ENCODE measurements at regions not wholly inside any gene's neighbourhood (a gene's known extent, or its start where the extent isn't known, plus 50 kb on each side); places are given as distances from the start of the nearest gene placed in this dataset.

- Mint-ChIP-seq H3K36me3 (no peaks in the 10 kb centered on the region), H3K27me3 (ENCODE audit: low read depth) (no peaks in the 10 kb centered on the region; the same call in 1 of the 2 replicates), H3K4me1 (peaks cover 14% of the 10 kb centered on the region), H3K4me3 (no peak overlapping the region), H3K27ac (no peak overlapping the region), H3K9me3 (no peaks in the 10 kb centered on the region)
- ATAC-seq = no peak
- TF ChIP-seq EMX1 (CRISPR knock-in tag; IDR thresholded peaks at IDR 0.05) = no peak
- TF ChIP-seq, protein P1, sequence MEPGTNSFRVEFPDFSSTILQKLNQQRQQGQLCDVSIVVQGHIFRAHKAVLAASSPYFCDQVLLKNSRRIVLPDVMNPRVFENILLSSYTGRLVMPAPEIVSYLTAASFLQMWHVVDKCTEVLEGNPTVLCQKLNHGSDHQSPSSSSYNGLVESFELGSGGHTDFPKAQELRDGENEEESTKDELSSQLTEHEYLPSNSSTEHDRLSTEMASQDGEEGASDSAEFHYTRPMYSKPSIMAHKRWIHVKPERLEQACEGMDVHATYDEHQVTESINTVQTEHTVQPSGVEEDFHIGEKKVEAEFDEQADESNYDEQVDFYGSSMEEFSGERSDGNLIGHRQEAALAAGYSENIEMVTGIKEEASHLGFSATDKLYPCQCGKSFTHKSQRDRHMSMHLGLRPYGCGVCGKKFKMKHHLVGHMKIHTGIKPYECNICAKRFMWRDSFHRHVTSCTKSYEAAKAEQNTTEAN (CRISPR knock-in tag; IDR thresholded peaks at IDR 0.05) = no peak
- no peak for TF ChIP-seq ETV6 (CRISPR knock-in tag; IDR thresholded peaks at IDR 0.05)
- TF ChIP-seq MLX (CRISPR knock-in tag; IDR thresholded peaks at IDR 0.05) = no peak
- TF ChIP-seq NFE2L1 (CRISPR knock-in tag; IDR thresholded peaks at IDR 0.05) = no peak
- TF ChIP-seq ZNF532 (CRISPR knock-in tag; IDR thresholded peaks at IDR 0.05; ENCODE audit: borderline replicate concordance) = no peak
- no peak for TF ChIP-seq ATF1 (CRISPR knock-in tag; IDR thresholded peaks at IDR 0.05)
- no peak for TF ChIP-seq GRHL2 (CRISPR knock-in tag; IDR thresholded peaks at IDR 0.05; ENCODE audit: insufficient replicate concordance, severe bottlenecking)
- POLR2A ChIA-PET = no interaction called here
- DNase-seq (ENCODE audit: low spot score) = no peak
- CTCF ChIA-PET = no interaction called here
Measured at GRCh38 chr15:99452010-99452409, 113.8 kb upstream of the MEF2A start.

DNA sequence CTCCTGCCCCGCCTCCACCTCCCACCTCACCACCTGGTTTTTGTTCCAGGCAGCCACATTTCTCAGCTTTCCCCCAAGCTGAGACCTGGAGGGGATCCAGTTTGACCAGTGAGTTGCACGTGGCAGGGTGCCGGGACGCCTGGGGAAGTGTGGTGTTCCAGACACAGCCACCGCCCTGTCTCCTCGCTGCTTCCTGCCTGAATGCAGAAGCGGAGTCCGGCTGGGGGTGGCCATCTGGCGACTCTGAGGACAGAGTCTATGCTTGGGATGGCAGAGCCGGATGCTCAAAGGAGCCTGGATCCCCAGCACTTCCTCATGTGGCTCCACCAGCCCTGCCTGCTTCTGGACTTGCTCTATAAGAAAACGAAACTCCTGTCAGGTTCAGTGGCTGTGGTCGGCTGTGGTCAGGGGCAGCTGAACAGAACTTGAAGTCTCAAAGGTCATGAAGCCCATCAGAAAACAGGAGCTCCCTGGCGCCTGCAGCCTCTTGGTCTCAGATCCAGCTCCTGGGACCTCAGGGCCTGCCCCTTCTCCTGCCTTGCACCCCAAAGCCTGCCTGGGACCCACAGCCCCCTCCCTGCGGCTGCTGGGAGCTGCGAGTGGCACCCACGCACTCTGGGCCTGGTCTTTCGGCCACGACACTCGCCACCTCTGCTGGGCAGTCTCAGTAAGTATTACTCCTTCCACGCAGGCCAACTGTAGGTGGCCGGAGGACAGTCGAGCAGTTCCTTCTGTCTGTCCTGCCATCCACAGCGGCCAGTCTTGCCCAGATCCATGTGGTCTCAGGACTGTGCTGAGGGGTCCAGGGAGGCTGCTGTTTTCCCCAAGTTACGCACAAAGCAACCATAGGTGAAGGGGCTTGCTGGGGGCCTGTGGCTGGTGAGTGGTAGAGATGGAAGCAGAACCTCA, 112.8 kb upstream of the MEF2A start:
- Mint-ChIP-seq H3K27me3 (ENCODE audit: low read depth) (no peaks in the 10 kb centered on the region), H3K27ac (no peak overlapping the region), H3K4me1 (peaks cover 10% of the 10 kb centered on the region), H3K36me3 (no peaks in the 10 kb centered on the region), H3K9me3 (no peaks in the 10 kb centered on the region), H3K4me3 (no peak overlapping the region)
- TF ChIP-seq MAX (CRISPR knock-in tag; IDR thresholded peaks at IDR 0.05) = no peak
- TF ChIP-seq SMAD3 (CRISPR knock-in tag; IDR thresholded peaks at IDR 0.05; ENCODE audit: borderline replicate concordance) = no peak
- ATAC-seq = no peak
- no peak for DNase-seq (ENCODE audit: low spot score)
- CTCF ChIA-PET = no interaction called here
- POLR2A ChIA-PET = no interaction called here

GRCh38 chr15:99453637-99454030, 112.2 kb upstream of the MEF2A start:
- no peak for TF ChIP-seq GRHL2 (CRISPR knock-in tag; IDR thresholded peaks at IDR 0.05; ENCODE audit: insufficient replicate concordance, severe bottlenecking)
- no peak for TF ChIP-seq MAX (CRISPR knock-in tag; IDR thresholded peaks at IDR 0.05)
- no peak for TF ChIP-seq KAT7 (CRISPR knock-in tag; IDR thresholded peaks at IDR 0.05; ENCODE audit: borderline replicate concordance)
- TF ChIP-seq IRF2 (CRISPR knock-in tag; IDR thresholded peaks at IDR 0.05; ENCODE audit: borderline replicate concordance, low read depth) = no peak
- TF ChIP-seq GTF2I (CRISPR knock-in tag; conservative IDR thresholded peaks at IDR 0.05) = no peak
- no peak for TF ChIP-seq FOXJ3 (CRISPR knock-in tag; IDR thresholded peaks at IDR 0.05; ENCODE audit: borderline replicate concordance)
- TF ChIP-seq ERG (CRISPR knock-in tag; IDR thresholded peaks at IDR 0.05) = no peak
- no peak for TF ChIP-seq TEAD1 (CRISPR knock-in tag; IDR thresholded peaks at IDR 0.05)
- no peak for TF ChIP-seq FOXK1 (CRISPR knock-in tag; IDR thresholded peaks at IDR 0.05)
- no peak for TF ChIP-seq USF1 (CRISPR knock-in tag; IDR thresholded peaks at IDR 0.05)
- no peak for TF ChIP-seq HMGA2 (CRISPR knock-in tag; IDR thresholded peaks at IDR 0.05)
- TF ChIP-seq TP53 (CRISPR knock-in tag; IDR thresholded peaks at IDR 0.05) = no peak
- TF ChIP-seq ATF1 (CRISPR knock-in tag; IDR thresholded peaks at IDR 0.05) = no peak
- POLR2A ChIA-PET = no interaction called here
- CTCF ChIA-PET = no interaction called here
- Mint-ChIP-seq H3K9me3 (no peaks in the 10 kb centered on the region), H3K27ac (no peak overlapping the region), H3K36me3 (no peaks in the 10 kb centered on the region), H3K4me3 (no peak overlapping the region), H3K27me3 (ENCODE audit: low read depth) (no peaks in the 10 kb centered on the region), H3K4me1 (0 out of 2 replicates have a peak, but pooled peaks cover 4% of the 10 kb centered on the region)
- ATAC-seq (no peak), DNase-seq (ENCODE audit: low spot score) (no peak)

Data from WTC11 (cell line).